H1 (cell line): ENCODE measurements at regions not wholly inside any gene's neighbourhood (a gene's known extent, or its start where the extent isn't known, plus 50 kb on each side); places are given as distances from the start of the nearest gene placed in this dataset.

Source experiments
- CTCF ChIA-PET: fragments of 300-600 bp; sonication (Branson Sonifier 250); formaldehyde crosslinking; loops from one replicate; lab custom pipeline; 2021; ENCODE audit not compliant: partially characterized antibody; lab: Charles Lee
- POLR2A ChIA-PET: fragments of 300-600 bp; sonication (Branson Sonifier 250); formaldehyde crosslinking; loops from one replicate; lab custom pipeline; 2021; ENCODE audit warnings: inconsistent platforms; ENCODE audit not compliant: partially characterized antibody; lab: Charles Lee
- DNase-seq, 2 experiments: peaks; one replicate each; pipeline versions ENCODE4 v3.0.0 to v3.0.0-alpha.2; 2010 to 2022; ENCODE audit warnings: low spot score in 2 of 2, low read depth in 1 of 2, mixed read lengths in 1 of 2
- FAIRE-seq: peaks from 2 replicates; lab custom pipeline; 2011; peaks lifted over from hg19 to GRCh38; lab: Jason Lieb, UNC
- H2AFZ ChIP-seq: 2 replicates; pipeline ENCODE4 v1.8.1; 2012; ENCODE audit warnings: low read length, inconsistent platforms
- H2AK5ac ChIP-seq: 2 replicates; pipeline ENCODE4 v1.6.1; 2013; ENCODE audit warnings: low read depth, low read length
- H2BK120ac ChIP-seq: replicated peaks from 2 replicates; pipeline ENCODE3; 2013; ENCODE audit warnings: low read depth, low read length, inconsistent platforms
- H2BK12ac ChIP-seq: 2 replicates; pipeline ENCODE4 v1.6.1; 2013; ENCODE audit warnings: low read depth, low read length
- H2BK15ac ChIP-seq: 2 replicates; pipeline ENCODE4 v1.6.1; 2013; ENCODE audit warnings: low read length
- H2BK20ac ChIP-seq: 2 replicates; pipeline ENCODE4 v1.6.1; 2013; ENCODE audit warnings: low read length
- H2BK5ac ChIP-seq: 2 replicates; pipeline ENCODE4 v1.6.1; 2013; ENCODE audit warnings: low read depth, low read length
- H3K14ac ChIP-seq: 2 replicates; pipeline ENCODE4 v1.6.1; 2013; ENCODE audit warnings: inconsistent platforms; ENCODE audit not compliant: insufficient read length
- H3K18ac ChIP-seq: 2 replicates; pipeline ENCODE4 v1.6.1; 2013; ENCODE audit warnings: low read length; ENCODE audit errors: extremely low read depth
- H3K23ac ChIP-seq: 2 replicates; pipeline ENCODE4 v1.6.1; 2013; ENCODE audit warnings: inconsistent platforms; ENCODE audit not compliant: insufficient read length
- H3K23me2 ChIP-seq: 2 replicates; pipeline ENCODE4 v1.6.1; 2013; ENCODE audit warnings: low read depth, low read length
- H3K27ac ChIP-seq: 2 replicates; pipeline ENCODE4 v1.6.1; 2011; ENCODE audit warnings: low read depth, low read length, inconsistent platforms
- H3K27me3 ChIP-seq, 4 experiments: replicated peaks in 1 of 4; 1 replicate in 1 of 4; 2 replicates in 3 of 4; pipeline versions ENCODE4 v1.6.1 to v1.8.1; 2011 to 2013; ENCODE audit warnings: low read length in 3 of 4, mild to moderate bottlenecking in 3 of 4, inconsistent platforms in 2 of 4, mixed read lengths in 2 of 4, moderate library complexity in 1 of 4; ENCODE audit not compliant: control insufficient read depth in 3 of 4, insufficient read depth in 3 of 4; ENCODE audit errors: extremely low read depth in 1 of 4
- H3K36me3 ChIP-seq, 4 experiments: 2 replicates each; pipeline versions ENCODE4 v1.6.1 to v1.8.1; 2011 to 2013; ENCODE audit warnings: mild to moderate bottlenecking in 4 of 4, low read length in 3 of 4, moderate library complexity in 2 of 4, control low read depth in 1 of 4, inconsistent platforms in 1 of 4; ENCODE audit not compliant: insufficient read depth in 4 of 4, control insufficient read depth in 2 of 4
- H3K4ac ChIP-seq: replicated peaks from 2 replicates; pipeline ENCODE3; 2013; ENCODE audit warnings: low read length, low read depth, mixed read lengths, inconsistent platforms; ENCODE audit not compliant: insufficient read length
- H3K4me1 ChIP-seq, 4 experiments: replicated peaks in 1 of 4; 1 replicate in 1 of 4; 2 replicates in 3 of 4; pipeline versions ENCODE4 v1.6.1 to v1.8.1; 2011 to 2013; ENCODE audit warnings: low read length in 3 of 4, inconsistent platforms in 2 of 4, mixed read lengths in 1 of 4; ENCODE audit not compliant: insufficient read depth in 4 of 4, control insufficient read depth in 3 of 4
- H3K4me2 ChIP-seq, 2 experiments: 2 replicates each; pipeline versions ENCODE4 v1.6.1 to v1.8.1; 2011 to 2013; ENCODE audit warnings: low read depth in 2 of 2, low read length in 2 of 2, control low read depth in 1 of 2, inconsistent platforms in 1 of 2, mild to moderate bottlenecking in 1 of 2; ENCODE audit not compliant: insufficient read depth in 1 of 2
- H3K4me3 ChIP-seq, 4 experiments: fragments of 200-600, 300-600 bp in 1 of 4; sonication (generic), shearing (Covaris generic), sonication (Bioruptor Twin) in 1 of 4; 2 replicates each; pipeline versions ENCODE4 v1.5.1 to v1.8.1; 2011 to 2016; ENCODE audit warnings: low read length in 4 of 4, low read depth in 3 of 4, control low read depth in 2 of 4, inconsistent platforms in 2 of 4, mild to moderate bottlenecking in 2 of 4, mixed read lengths in 1 of 4, moderate library complexity in 1 of 4; ENCODE audit not compliant: insufficient read depth in 2 of 4; ENCODE audit errors: extremely low read depth in 1 of 4
- H3K56ac ChIP-seq: replicated peaks from 2 replicates; pipeline ENCODE3; 2013; ENCODE audit warnings: low read depth, mild to moderate bottlenecking, mixed read lengths, low read length, inconsistent platforms; ENCODE audit not compliant: insufficient read length
- H3K79me1 ChIP-seq: 2 replicates; pipeline ENCODE4 v1.6.1; 2013; ENCODE audit warnings: low read depth, low read length, control low read depth
- H3K79me2 ChIP-seq, 2 experiments: 2 replicates each; pipeline versions ENCODE4 v1.6.1 to v1.8.1; 2012 to 2013; ENCODE audit warnings: low read length in 2 of 2, mild to moderate bottlenecking in 2 of 2, inconsistent platforms in 1 of 2; ENCODE audit not compliant: insufficient read depth in 2 of 2, control insufficient read depth in 1 of 2
- H3K9ac ChIP-seq, 4 experiments: replicated peaks in 1 of 4; 1 replicate in 1 of 4; 2 replicates in 3 of 4; pipeline versions ENCODE4 v1.6.1 to v1.8.1; 2011 to 2013; ENCODE audit warnings: low read depth in 3 of 4, low read length in 3 of 4, control low read depth in 2 of 4, mild to moderate bottlenecking in 2 of 4, moderate library complexity in 2 of 4, inconsistent platforms in 1 of 4; ENCODE audit errors: extremely low read depth in 1 of 4
- H3K9me3 ChIP-seq, 2 experiments: 2 replicates each; pipeline versions ENCODE4 v1.6.1 to v1.8.1; 2012 to 2013; ENCODE audit warnings: mild to moderate bottlenecking in 2 of 2, moderate library complexity in 2 of 2, control low read depth in 1 of 2, inconsistent platforms in 1 of 2, low read depth in 1 of 2, low read length in 1 of 2, mixed read lengths in 1 of 2; ENCODE audit not compliant: insufficient read depth in 2 of 2
- H4K20me1 ChIP-seq, 2 experiments: replicated peaks in 1 of 2; 2 replicates each; pipeline versions ENCODE3 to v1.8.1; 2011 to 2013; ENCODE audit warnings: inconsistent platforms in 2 of 2, low read length in 2 of 2, mild to moderate bottlenecking in 1 of 2; ENCODE audit not compliant: insufficient read depth in 2 of 2, control insufficient read depth in 1 of 2
- H4K5ac ChIP-seq: 2 replicates; pipeline ENCODE4 v1.6.1; 2013; ENCODE audit warnings: low read length, low read depth, mixed read lengths, inconsistent platforms; ENCODE audit not compliant: insufficient read length
- H4K8ac ChIP-seq: 2 replicates; pipeline ENCODE4 v1.8.0; 2013; ENCODE audit warnings: mild to moderate bottlenecking, moderate library complexity, low read length, inconsistent platforms; ENCODE audit not compliant: insufficient read depth; ENCODE audit errors: extremely low read depth
- H4K91ac ChIP-seq: replicated peaks from 2 replicates; pipeline ENCODE3; 2013; ENCODE audit warnings: low read length, mixed read lengths, inconsistent platforms; ENCODE audit not compliant: insufficient read length
- CEBPB ChIP-seq: IDR thresholded peaks from 2 replicates; pipeline ENCODE4 v1.6.1; 2012; ENCODE audit warnings: low read depth, low read length
- SAP30 ChIP-seq: fragments of 300-600 bp; sonication (generic); IDR thresholded peaks from 2 replicates; pipeline ENCODE4 v1.7.1; 2012; ENCODE audit warnings: low read length, moderate library complexity, mild to moderate bottlenecking, inconsistent platforms; ENCODE audit not compliant: insufficient read depth, insufficient replicate concordance
- TEAD4 ChIP-seq: IDR thresholded peaks from 2 replicates; pipeline ENCODE4 v1.6.1; 2012; ENCODE audit warnings: low read depth, low read length, inconsistent platforms, mixed read lengths
- ZNF274 ChIP-seq: IDR thresholded peaks from 2 replicates; pipeline ENCODE4 v1.7.0; 2012; ENCODE audit warnings: low read length, borderline replicate concordance; ENCODE audit errors: extremely low read depth
- WGBS, 2 experiments: shearing (Covaris generic) in 1 of 2; methylation state at CpG; one replicate each; pipeline versions ENCODE4 v1.1.6 to v1.1.7; 2013 to 2015; ENCODE audit warnings: low lambda C conversion rate in 2 of 2, mixed read lengths in 2 of 2, inconsistent platforms in 1 of 2, low coverage in 1 of 2, missing lambda C conversion rate in 1 of 2; ENCODE audit not compliant: insufficient replicate concordance in 2 of 2, insufficient coverage in 1 of 2, insufficient read length in 1 of 2; ENCODE audit errors: extremely low coverage in 1 of 2, missing lambda C conversion rate in 1 of 2; 5-methylcytosine and 5-hydroxymethylcytosine counted together

DNA sequence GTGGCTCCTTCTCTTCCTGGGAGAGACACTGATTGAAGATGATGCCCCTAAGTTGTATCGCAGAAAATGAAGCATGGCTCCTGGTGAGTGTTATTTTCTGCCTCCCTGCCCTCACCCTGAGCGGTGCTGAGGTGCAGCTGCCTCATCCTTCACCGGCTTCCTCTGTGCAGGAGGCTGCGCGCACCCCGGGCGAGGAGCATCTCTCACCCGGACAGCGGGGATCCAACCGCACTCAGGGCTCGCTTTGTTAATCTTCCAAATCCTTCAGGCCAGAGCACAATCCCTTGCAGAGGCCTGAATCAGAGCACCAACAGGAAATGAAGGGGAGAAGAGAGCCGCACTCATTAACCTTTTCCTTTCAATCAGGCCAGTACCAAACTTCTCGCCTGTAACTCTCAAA is 910.3 kb downstream of the CCSER2 start:
- H3K79me2 ChIP-seq: no peaks in the 10 kb centered on the region
- H3K9me3 ChIP-seq: no peaks in the 10 kb centered on the region
- POLR2A ChIA-PET: no interaction called here
- no peak for TF ChIP-seq TEAD4
- no peak for TF ChIP-seq SAP30
- no peak for TF ChIP-seq ZNF274
- TF ChIP-seq CEBPB: no peak
- TF ChIP-seq, all 59 proteins: peak for 0
- Histone ChIP-seq H4K91ac (no peak overlapping the region), H2BK20ac (no peak overlapping the region), H4K8ac (no peak overlapping the region), H3K4me1 (no peaks in the 10 kb centered on the region), H2BK15ac (no peak overlapping the region), H2BK120ac (no peak overlapping the region), H3K36me3 (no peaks in the 10 kb centered on the region), H3K27me3 (no peaks in the 10 kb centered on the region), H4K5ac (no peak overlapping the region), H4K20me1 (no peaks in the 10 kb centered on the region), H3K4me3 (no peak overlapping the region), H3K23me2 (no peaks in the 10 kb centered on the region), H3K56ac (no peak overlapping the region), H2BK5ac (no peak overlapping the region), H3K23ac (no peak overlapping the region), H2AFZ (peak overlapping the region; percentile 22; the same call in 1 of the 2 replicates), H3K14ac (no peak overlapping the region), H2BK12ac (no peak overlapping the region), H3K4me2 (no peak overlapping the region), H3K27ac (no peak overlapping the region), H2AK5ac (no peak overlapping the region), H3K79me1 (no peaks in the 10 kb centered on the region), H3K18ac (no peak overlapping the region), H3K9ac (no peak overlapping the region), H3K4ac (no peak overlapping the region)
- CTCF ChIA-PET: interaction anchor here (0.7 kb wide), 1 partner anchor 10 kb away, joined by 4 read pairs; no protein-coding TSS in a partner anchor
- FAIRE-seq (no peak), DNase-seq (no peak)
- WGBS, 2 experiments: 97% methylated on average over 12 of the region's 13 CpGs; no CpG with 5 or more reads in 1 of the 2 experiments
